PC-3 (cell line): ENCODE measurements at regions not wholly inside any gene's neighbourhood (a gene's known extent, or its start where the extent isn't known, plus 50 kb on each side); places are given as distances from the start of the nearest gene placed in this dataset.
A peak's percentile ranks its signal among the peaks of the same experiment; 100 is the strongest.

Experiments used
- ATAC-seq: fragments of 200-7000 bp; cut with Tn5 transposase; 2 replicates; pipeline ENCODE4 v1.9.1; 2020; ENCODE audit warnings: mild to moderate bottlenecking, moderate library complexity
- BruUV-seq: library from RNA; stranded (reverse); fragments of 400-500 nt; replicated peaks from 2 replicates; lab custom pipeline; 2021; lab: Mats Ljungman, UMichigan
- CTCF ChIA-PET: fragments of 300-600 bp; sonication (Branson Sonifier 250); formaldehyde crosslinking; loops from one replicate; lab custom pipeline; 2022; ENCODE audit warnings: antibody characterized with exemption; lab: Charles Lee
- POLR2A ChIA-PET: fragments of 300-600 bp; sonication (Branson Sonifier 250); formaldehyde crosslinking; loops from one replicate; lab custom pipeline; 2022; ENCODE audit warnings: antibody characterized with exemption; ENCODE audit not compliant: unreplicated experiment; lab: Charles Lee
- DNase-seq: peaks from one replicate; pipeline ENCODE4 v3.0.0-alpha.2; 2015
- H2AFZ ChIP-seq: fragments of 300-600 bp; sonication (generic); 2 replicates; pipeline ENCODE4 v1.6.0; 2016; ENCODE audit warnings: antibody characterized with exemption, low read length
- H3F3A ChIP-seq: fragments of 300-600 bp; sonication (generic); one replicate; pipeline ENCODE4 v1.6.0; 2017; ENCODE audit warnings: antibody characterized with exemption, low read length, control low read depth, mild to moderate bottlenecking; ENCODE audit not compliant: unreplicated experiment
- H3K27ac ChIP-seq: fragments of 300-600 bp; sonication (generic); 2 replicates; pipeline ENCODE4 v1.5.1; 2016; ENCODE audit warnings: mild to moderate bottlenecking, low read length
- H3K27me3 ChIP-seq: fragments of 300-600 bp; sonication (generic); 2 replicates; pipeline ENCODE4 v1.6.1; 2016; ENCODE audit warnings: low read length, mixed read lengths
- H3K36me3 ChIP-seq: fragments of 300-600 bp; sonication (generic); 2 replicates; pipeline ENCODE4 v1.6.1; 2016; ENCODE audit warnings: low read depth, mixed run types, low read length, mixed read lengths
- H3K4me1 ChIP-seq: fragments of 300-600 bp; sonication (generic); 2 replicates; pipeline ENCODE4 v1.5.1; 2016; ENCODE audit warnings: low read length; ENCODE audit not compliant: insufficient read depth
- H3K4me2 ChIP-seq: fragments of 300-600 bp; sonication (generic); 2 replicates; pipeline ENCODE4 v1.6.0; 2016; ENCODE audit warnings: low read length
- H3K4me3 ChIP-seq: fragments of 300-600 bp; sonication (generic); 2 replicates; pipeline ENCODE4 v1.5.1; 2016; ENCODE audit warnings: mild to moderate bottlenecking, low read length, mixed read lengths
- H3K79me2 ChIP-seq: fragments of 300-600 bp; sonication (generic); 2 replicates; pipeline ENCODE4 v1.6.1; 2017; ENCODE audit warnings: low read length, mixed read lengths
- H3K9ac ChIP-seq: fragments of 300-600 bp; sonication (generic); 2 replicates; pipeline ENCODE4 v1.6.0; 2016; ENCODE audit warnings: mild to moderate bottlenecking, low read length
- H3K9me2 ChIP-seq: fragments of 300-600 bp; sonication (generic); replicated peaks from 2 replicates; pipeline ENCODE4 v1.6.1; 2016; ENCODE audit warnings: mixed run types, low read length, mixed read lengths
- H3K9me3 ChIP-seq: fragments of 300-600 bp; sonication (generic); 2 replicates; pipeline ENCODE4 v1.6.1; 2016; ENCODE audit warnings: low read length, mixed read lengths
- H4K20me1 ChIP-seq: fragments of 300-600 bp; sonication (generic); 2 replicates; pipeline ENCODE4 v1.6.1; 2016; ENCODE audit warnings: low read length, mixed read lengths
- EZH2 ChIP-seq: fragments of 300-600 bp; sonication (generic); IDR thresholded peaks from one replicate; pipeline ENCODE4 v1.6.1; 2017; ENCODE audit warnings: antibody characterized with exemption, mild to moderate bottlenecking, low read length; ENCODE audit not compliant: unreplicated experiment
- EZH2phosphoT487 ChIP-seq: fragments of 300-600 bp; sonication (generic); IDR thresholded peaks from 2 replicates; pipeline ENCODE4 v1.6.1; 2018; ENCODE audit warnings: mild to moderate bottlenecking, antibody characterized with exemption, low read length, borderline replicate concordance
- intact Hi-C: fragments of 100-400 bp; cut with micrococcal nuclease; formaldehyde crosslinking; loops from 2 replicates; pipeline ENCODE4 v1.9.0; 2023
- TF ChIP-seq, protein P1 (sequence below): fragments of 300-600 bp; sonication (generic); conservative IDR thresholded peaks from 2 replicates; pipeline ENCODE4 v1.5.1; 2017; ENCODE audit warnings: antibody characterized with exemption, low read depth, mild to moderate bottlenecking, low read length

DNA sequence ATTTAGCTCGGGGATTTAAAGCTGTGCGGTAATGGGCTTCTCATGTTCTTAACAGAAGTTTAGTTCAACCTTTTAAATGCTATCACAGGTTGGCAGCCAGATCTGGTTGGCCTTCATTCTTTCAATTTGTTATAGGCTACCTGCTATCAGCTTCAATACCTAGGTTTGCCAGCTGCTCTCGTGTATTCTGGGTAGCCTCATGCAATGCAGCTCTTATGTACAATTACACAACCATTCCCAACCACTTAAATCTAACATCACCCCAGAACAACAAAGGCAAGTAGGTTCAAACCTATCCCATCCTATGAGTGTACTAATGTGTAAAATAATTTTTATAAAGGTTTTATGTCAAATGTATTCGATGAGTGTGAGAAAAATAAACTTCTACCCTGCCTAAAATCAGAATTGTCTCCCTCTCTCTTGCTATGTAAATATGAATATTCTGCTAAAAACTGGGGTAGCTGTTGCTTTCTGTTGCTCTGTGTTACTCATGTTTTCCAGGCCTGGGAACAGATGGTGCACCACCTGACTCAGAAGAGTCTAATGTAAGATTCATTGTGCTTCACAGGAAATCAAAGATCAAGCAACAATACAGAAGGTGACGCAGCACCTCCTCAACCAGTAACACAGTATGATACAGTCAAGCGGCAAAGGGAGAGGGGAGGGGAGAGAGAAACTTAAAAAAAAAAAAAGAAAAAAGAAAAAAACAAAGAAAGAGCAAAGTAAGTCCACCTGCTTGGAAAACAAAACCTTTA, 188.6 kb downstream of the ETV1 start:
- intact Hi-C loops: loop anchor here (2.0 kb wide), 1 partner anchor 50 kb away; no protein-coding TSS in a partner anchor
- no peak overlapping the region for H3K4me3 ChIP-seq
- H3K4me2 ChIP-seq: peak overlapping the region; percentile 51
- ATAC-seq: peak; percentile 98
- H3F3A ChIP-seq: no peaks in the 10 kb centered on the region
- POLR2A ChIA-PET: no interaction called here
- TF ChIP-seq EZH2 (no peak), EZH2phosphoT487 (no peak)
- TF ChIP-seq, protein P1, sequence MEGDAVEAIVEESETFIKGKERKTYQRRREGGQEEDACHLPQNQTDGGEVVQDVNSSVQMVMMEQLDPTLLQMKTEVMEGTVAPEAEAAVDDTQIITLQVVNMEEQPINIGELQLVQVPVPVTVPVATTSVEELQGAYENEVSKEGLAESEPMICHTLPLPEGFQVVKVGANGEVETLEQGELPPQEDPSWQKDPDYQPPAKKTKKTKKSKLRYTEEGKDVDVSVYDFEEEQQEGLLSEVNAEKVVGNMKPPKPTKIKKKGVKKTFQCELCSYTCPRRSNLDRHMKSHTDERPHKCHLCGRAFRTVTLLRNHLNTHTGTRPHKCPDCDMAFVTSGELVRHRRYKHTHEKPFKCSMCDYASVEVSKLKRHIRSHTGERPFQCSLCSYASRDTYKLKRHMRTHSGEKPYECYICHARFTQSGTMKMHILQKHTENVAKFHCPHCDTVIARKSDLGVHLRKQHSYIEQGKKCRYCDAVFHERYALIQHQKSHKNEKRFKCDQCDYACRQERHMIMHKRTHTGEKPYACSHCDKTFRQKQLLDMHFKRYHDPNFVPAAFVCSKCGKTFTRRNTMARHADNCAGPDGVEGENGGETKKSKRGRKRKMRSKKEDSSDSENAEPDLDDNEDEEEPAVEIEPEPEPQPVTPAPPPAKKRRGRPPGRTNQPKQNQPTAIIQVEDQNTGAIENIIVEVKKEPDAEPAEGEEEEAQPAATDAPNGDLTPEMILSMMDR: no peak
- peak overlapping the region; percentile 44 for H2AFZ ChIP-seq
- H3K4me1 ChIP-seq: peaks cover 14% of the 10 kb centered on the region
- peak overlapping the region; percentile 83 for H3K9ac ChIP-seq
- no TSS peak for BruUV-seq
- no peaks in the 10 kb centered on the region for H3K79me2 ChIP-seq
- peak; percentile 86 for DNase-seq
- H3K27ac ChIP-seq: peak overlapping the region; percentile 97
- no peaks in the 10 kb centered on the region for H4K20me1 ChIP-seq
- H3K36me3 ChIP-seq: no peaks in the 10 kb centered on the region
- H3K27me3 ChIP-seq: no peaks in the 10 kb centered on the region
- H3K9me3 ChIP-seq: no peaks in the 10 kb centered on the region
- H3K9me2 ChIP-seq: no peaks in the 10 kb centered on the region
- CTCF ChIA-PET: no interaction called here

DNA sequence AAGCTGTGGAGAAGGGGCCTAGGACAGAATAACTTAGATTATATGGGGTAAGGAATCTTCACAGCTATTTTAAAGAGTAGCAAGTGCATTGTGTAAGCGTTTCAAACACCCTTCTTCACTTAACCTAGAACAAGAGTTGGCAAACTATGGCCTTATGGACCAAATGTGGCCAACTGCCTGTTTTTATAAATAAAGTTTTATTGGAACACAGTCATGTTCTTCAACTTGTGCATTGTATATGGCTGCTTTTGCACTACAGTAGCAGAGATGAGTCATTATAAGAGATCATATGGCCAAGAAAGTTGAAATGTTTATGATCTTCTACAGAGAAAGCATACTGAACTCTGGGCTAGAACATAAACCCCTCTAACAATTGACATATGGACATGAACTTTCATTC, 187.8 kb downstream of the ETV1 start:
- Histone ChIP-seq H3K4me3 (no peak overlapping the region), H2AFZ (0 out of 2 replicates have a peak overlapping the region, but pooled peaks have one; percentile 44), H3K27me3 (no peaks in the 10 kb centered on the region), H4K20me1 (no peaks in the 10 kb centered on the region), H3K27ac (peak overlapping the region; percentile 97), H3K36me3 (no peaks in the 10 kb centered on the region), H3K79me2 (no peaks in the 10 kb centered on the region), H3K9me3 (no peaks in the 10 kb centered on the region), H3K9ac (peak overlapping the region; percentile 60), H3F3A (no peaks in the 10 kb centered on the region), H3K4me1 (peaks cover 14% of the 10 kb centered on the region), H3K4me2 (no peak overlapping the region), H3K9me2 (no peaks in the 10 kb centered on the region)
- no TSS peak for BruUV-seq
- ATAC-seq (no peak), DNase-seq (peak; percentile 19)
- ChIA-PET CTCF (no interaction called here), POLR2A (no interaction called here)
- intact Hi-C loops: loop anchor here (2.0 kb wide), 1 partner anchor 49 kb away; no protein-coding TSS in a partner anchor
- TF ChIP-seq, protein P1: no peak
- TF ChIP-seq EZH2phosphoT487: no peak
- no peak for TF ChIP-seq EZH2

DNA sequence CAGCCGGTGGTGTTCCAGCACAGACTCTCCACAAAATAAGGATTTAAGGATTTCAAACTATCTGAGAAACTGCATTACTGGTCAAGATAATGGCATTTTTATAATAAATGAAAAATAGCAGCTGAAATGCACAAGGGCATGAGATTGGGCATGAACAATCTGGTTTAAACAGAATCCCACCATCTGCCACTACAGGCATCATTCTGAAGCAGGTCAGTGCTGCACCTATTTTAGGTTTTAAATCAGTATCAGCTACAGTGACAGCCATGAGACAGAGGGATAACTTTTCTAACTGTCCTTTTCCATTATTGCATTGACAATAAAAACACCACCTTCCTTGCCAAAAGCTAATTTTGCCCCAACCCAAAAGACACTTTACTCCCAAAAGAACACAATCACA, 186.8 kb downstream of the ETV1 start:
- Histone ChIP-seq H3K4me1 (peaks cover 14% of the 10 kb centered on the region), H3K9me3 (no peaks in the 10 kb centered on the region), H3K27ac (no peak overlapping the region), H3K79me2 (no peaks in the 10 kb centered on the region), H3K9ac (no peak overlapping the region), H4K20me1 (no peaks in the 10 kb centered on the region), H3K9me2 (no peaks in the 10 kb centered on the region), H2AFZ (no peak overlapping the region), H3F3A (no peaks in the 10 kb centered on the region), H3K27me3 (no peaks in the 10 kb centered on the region), H3K4me3 (no peak overlapping the region), H3K36me3 (no peaks in the 10 kb centered on the region), H3K4me2 (no peak overlapping the region)
- TF ChIP-seq, protein P1: no peak
- TF ChIP-seq EZH2 (no peak), EZH2phosphoT487 (no peak)
- intact Hi-C loops: no loop called here
- ChIA-PET POLR2A (no interaction called here), CTCF (interaction anchor here (0.6 kb wide), 1 partner anchor 1280 kb away, joined by 3 read pairs; no protein-coding TSS in a partner anchor)
- ATAC-seq: no peak
- BruUV-seq: no TSS peak
- no peak for DNase-seq
